ENCODE measurements at regions not wholly inside any gene's neighbourhood (a gene's known extent, or its start where the extent isn't known, plus 50 kb on each side); places are given as distances from the start of the nearest gene placed in this dataset.

DNA sequence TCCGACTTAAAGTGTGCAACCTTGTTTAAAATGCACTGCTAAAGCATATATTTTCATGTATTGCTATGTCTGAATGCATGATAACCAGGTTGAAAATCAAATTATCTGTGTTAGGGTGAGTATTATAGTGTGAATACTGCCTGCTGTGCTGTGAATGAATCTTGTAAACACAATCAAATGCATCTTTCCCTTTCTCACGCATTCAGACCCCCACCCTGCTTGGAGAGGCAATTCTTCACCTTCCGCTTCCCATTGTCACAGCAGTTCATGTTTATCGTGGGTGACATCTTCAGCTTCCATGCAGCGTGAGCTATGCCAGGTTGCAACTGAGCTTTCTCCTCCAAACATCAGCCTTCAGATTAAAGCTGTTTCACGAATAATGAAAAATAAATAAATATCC is 418.0 kb downstream of the MEIS1 start:
- TF ChIP-seq GABPA (IDR thresholded peaks at IDR 0.05; ENCODE audit: low read depth) = no peak
- TF ChIP-seq, protein P1, sequence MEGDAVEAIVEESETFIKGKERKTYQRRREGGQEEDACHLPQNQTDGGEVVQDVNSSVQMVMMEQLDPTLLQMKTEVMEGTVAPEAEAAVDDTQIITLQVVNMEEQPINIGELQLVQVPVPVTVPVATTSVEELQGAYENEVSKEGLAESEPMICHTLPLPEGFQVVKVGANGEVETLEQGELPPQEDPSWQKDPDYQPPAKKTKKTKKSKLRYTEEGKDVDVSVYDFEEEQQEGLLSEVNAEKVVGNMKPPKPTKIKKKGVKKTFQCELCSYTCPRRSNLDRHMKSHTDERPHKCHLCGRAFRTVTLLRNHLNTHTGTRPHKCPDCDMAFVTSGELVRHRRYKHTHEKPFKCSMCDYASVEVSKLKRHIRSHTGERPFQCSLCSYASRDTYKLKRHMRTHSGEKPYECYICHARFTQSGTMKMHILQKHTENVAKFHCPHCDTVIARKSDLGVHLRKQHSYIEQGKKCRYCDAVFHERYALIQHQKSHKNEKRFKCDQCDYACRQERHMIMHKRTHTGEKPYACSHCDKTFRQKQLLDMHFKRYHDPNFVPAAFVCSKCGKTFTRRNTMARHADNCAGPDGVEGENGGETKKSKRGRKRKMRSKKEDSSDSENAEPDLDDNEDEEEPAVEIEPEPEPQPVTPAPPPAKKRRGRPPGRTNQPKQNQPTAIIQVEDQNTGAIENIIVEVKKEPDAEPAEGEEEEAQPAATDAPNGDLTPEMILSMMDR (IDR thresholded peaks at IDR 0.05; ENCODE audit: insufficient read depth, low read length) = no peak
